Ovary (tissue), 3 donors: ENCODE measurements at regions not wholly inside any gene's neighbourhood (a gene's known extent, or its start where the extent isn't known, plus 50 kb on each side); places are given as distances from the start of the nearest gene placed in this dataset.

Experiments used
- POLR2A ChIP-seq: fragments of 450-650 bp; IDR thresholded peaks from one replicate; pipeline ENCODE4 v1.6.1; 2017; ENCODE audit warnings: antibody characterized with exemption, mild to moderate bottlenecking, moderate library complexity
- TF ChIP-seq, protein P1 (sequence below), 3 donors: fragments of 450-650 bp in 2 of 3; fragments of 200-600 bp in 1 of 3; IDR thresholded peaks; one replicate each; pipeline versions ENCODE4 v1.5.1 to v1.8.0; 2016 to 2022; ENCODE audit warnings: antibody characterized with exemption in 3 of 3, mild to moderate bottlenecking in 1 of 3
- donor health status: DM: no; HTN: no; CAD: no.

DNA sequence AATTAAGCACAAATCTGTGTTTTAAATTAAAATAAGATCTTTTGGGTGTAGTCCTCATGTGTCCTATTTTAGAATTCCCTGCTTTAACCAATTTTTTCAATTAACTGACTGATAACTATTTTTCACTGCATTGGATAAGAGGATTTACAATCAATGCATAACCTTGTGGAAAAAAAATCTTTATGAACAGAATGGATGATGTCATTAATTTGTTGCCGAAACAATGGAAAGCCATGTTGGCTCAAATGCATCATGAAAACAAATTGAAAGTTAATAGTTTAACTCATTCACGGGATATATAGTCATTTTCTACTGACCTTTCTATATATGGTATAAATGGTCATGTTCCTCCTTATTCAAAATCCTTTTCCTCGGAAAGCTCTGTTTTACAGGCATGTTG lies 82.3 kb downstream of the PRLHR start:
- TF ChIP-seq, protein P1, sequence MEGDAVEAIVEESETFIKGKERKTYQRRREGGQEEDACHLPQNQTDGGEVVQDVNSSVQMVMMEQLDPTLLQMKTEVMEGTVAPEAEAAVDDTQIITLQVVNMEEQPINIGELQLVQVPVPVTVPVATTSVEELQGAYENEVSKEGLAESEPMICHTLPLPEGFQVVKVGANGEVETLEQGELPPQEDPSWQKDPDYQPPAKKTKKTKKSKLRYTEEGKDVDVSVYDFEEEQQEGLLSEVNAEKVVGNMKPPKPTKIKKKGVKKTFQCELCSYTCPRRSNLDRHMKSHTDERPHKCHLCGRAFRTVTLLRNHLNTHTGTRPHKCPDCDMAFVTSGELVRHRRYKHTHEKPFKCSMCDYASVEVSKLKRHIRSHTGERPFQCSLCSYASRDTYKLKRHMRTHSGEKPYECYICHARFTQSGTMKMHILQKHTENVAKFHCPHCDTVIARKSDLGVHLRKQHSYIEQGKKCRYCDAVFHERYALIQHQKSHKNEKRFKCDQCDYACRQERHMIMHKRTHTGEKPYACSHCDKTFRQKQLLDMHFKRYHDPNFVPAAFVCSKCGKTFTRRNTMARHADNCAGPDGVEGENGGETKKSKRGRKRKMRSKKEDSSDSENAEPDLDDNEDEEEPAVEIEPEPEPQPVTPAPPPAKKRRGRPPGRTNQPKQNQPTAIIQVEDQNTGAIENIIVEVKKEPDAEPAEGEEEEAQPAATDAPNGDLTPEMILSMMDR (IDR thresholded peaks at IDR 0.05), result no peak
- no peak for TF ChIP-seq POLR2A
